ENCODE measurements at regions not wholly inside any gene's neighbourhood (a gene's known extent, or its start where the extent isn't known, plus 50 kb on each side); places are given as distances from the start of the nearest gene placed in this dataset.

GRCh38 chr9:102435427-102435826 is 559.7 kb upstream of the CYLC2 start:
- Histone ChIP-seq H3K4me3 (ENCODE audit: control extremely low read depth in 1 of 5, extremely low read depth in 1 of 5, insufficient read depth in 1 of 5, low read depth in 2 of 5, low read length in 4 of 5) (no peak overlapping the region), H3K27me3 (replicated peaks in 1 of 4; ENCODE audit: control extremely low read depth in 1 of 4, control insufficient read depth in 3 of 4, insufficient read depth in 4 of 4, low read length in 3 of 4) (no peaks in the 10 kb centered on the region), H2AFZ (ENCODE audit: insufficient read depth, low read depth, low read length, poor library complexity, severe bottlenecking) (no peak overlapping the region), H3K79me2 (ENCODE audit: control insufficient read depth, insufficient read depth, low read length) (no peaks in the 10 kb centered on the region), H4K20me1 (ENCODE audit: control insufficient read depth, insufficient read depth, low read length, poor library complexity, severe bottlenecking) (no peaks in the 10 kb centered on the region), H3K9ac (ENCODE audit: low read length) (no peak overlapping the region), H3K36me3 (replicated peaks in 1 of 2; ENCODE audit: control extremely low read depth in 1 of 2, control insufficient read depth in 1 of 2, extremely low read depth in 1 of 2, insufficient read depth in 2 of 2, low read length in 1 of 2) (no peaks in the 10 kb centered on the region), H3K9me3 (ENCODE audit: control extremely low read depth in 1 of 3, control insufficient read depth in 2 of 3, insufficient read depth in 1 of 3, low read length in 2 of 3) (no peaks in the 10 kb centered on the region), H3K4me2 (replicated peaks; ENCODE audit: low read depth, low read length, poor library complexity, severe bottlenecking) (no peak overlapping the region), H3K27ac (ENCODE audit: low read length in 2 of 2) (no peak overlapping the region), H3K4me1 (ENCODE audit: control insufficient read depth in 2 of 2, insufficient read depth in 2 of 2, low read length in 2 of 2) (no peaks in the 10 kb centered on the region)
- ATAC-seq (ENCODE audit: low read depth) (no peak), DNase-seq (no peak)
- 100% methylated on average over 1 of the region's 3 CpGs for WGBS (ENCODE audit: insufficient coverage)
- CTCF ChIA-PET: no interaction called here
- Mint-ChIP-seq H3K9me3 (ENCODE audit: insufficient read depth) (no peaks in the 10 kb centered on the region), H3K27me3 (no peaks in the 10 kb centered on the region), H3K27ac (no peak overlapping the region), H3K4me1 (no peaks in the 10 kb centered on the region), H3K4me3 (no peak overlapping the region)
- intact Hi-C loops (cut with micrococcal nuclease): no loop called here
- TF ChIP-seq EZH2 (IDR thresholded peaks at IDR 0.05; ENCODE audit: borderline replicate concordance, insufficient read depth, low read depth, low read length, poor library complexity, severe bottlenecking): no peak
- POLR2A ChIA-PET: no interaction called here

DNA sequence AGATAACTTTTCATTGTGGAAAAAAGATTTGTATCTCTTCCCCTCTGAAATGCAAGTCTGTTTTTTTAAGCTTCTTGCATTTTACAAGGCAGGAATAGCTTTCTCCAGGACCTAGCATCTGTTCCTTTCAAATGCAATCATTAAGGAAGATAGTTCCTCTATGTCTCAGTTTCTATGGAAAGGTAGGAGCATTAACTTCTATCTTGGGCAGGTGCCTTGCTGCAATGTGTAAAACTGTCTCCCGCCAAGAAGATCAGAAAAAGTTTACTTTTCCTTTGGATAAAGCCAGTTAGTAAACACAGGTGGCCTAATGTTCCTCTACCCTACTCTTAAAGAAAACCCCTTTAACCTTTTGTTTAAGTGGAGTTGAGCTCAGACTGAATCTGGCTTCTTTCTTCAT is 560.6 kb upstream of the CYLC2 start:
- no CpG with 5 or more reads among the region's 1 CpG for WGBS (ENCODE audit: insufficient coverage)
- POLR2A ChIA-PET: no interaction called here
- intact Hi-C loops (cut with micrococcal nuclease): no loop called here
- Histone ChIP-seq H3K79me2 (ENCODE audit: control insufficient read depth, insufficient read depth, low read length) (no peaks in the 10 kb centered on the region), H4K20me1 (ENCODE audit: control insufficient read depth, insufficient read depth, low read length, poor library complexity, severe bottlenecking) (no peaks in the 10 kb centered on the region), H2AFZ (ENCODE audit: insufficient read depth, low read depth, low read length, poor library complexity, severe bottlenecking) (no peak overlapping the region), H3K27me3 (replicated peaks in 1 of 4; ENCODE audit: control extremely low read depth in 1 of 4, control insufficient read depth in 3 of 4, insufficient read depth in 4 of 4, low read length in 3 of 4) (no peaks in the 10 kb centered on the region), H3K4me1 (ENCODE audit: control insufficient read depth in 2 of 2, insufficient read depth in 2 of 2, low read length in 2 of 2) (no peaks in the 10 kb centered on the region), H3K9me3 (ENCODE audit: control extremely low read depth in 1 of 3, control insufficient read depth in 2 of 3, insufficient read depth in 1 of 3, low read length in 2 of 3) (no peaks in the 10 kb centered on the region), H3K4me3 (ENCODE audit: control extremely low read depth in 1 of 5, extremely low read depth in 1 of 5, insufficient read depth in 1 of 5, low read depth in 2 of 5, low read length in 4 of 5) (no peak overlapping the region), H3K27ac (ENCODE audit: low read length in 2 of 2) (no peak overlapping the region), H3K36me3 (replicated peaks in 1 of 2; ENCODE audit: control extremely low read depth in 1 of 2, control insufficient read depth in 1 of 2, extremely low read depth in 1 of 2, insufficient read depth in 2 of 2, low read length in 1 of 2) (no peaks in the 10 kb centered on the region), H3K9ac (ENCODE audit: low read length) (no peak overlapping the region), H3K4me2 (replicated peaks; ENCODE audit: low read depth, low read length, poor library complexity, severe bottlenecking) (no peak overlapping the region)
- no peaks in the 10 kb centered on the region for H3K4me1 Mint-ChIP-seq
- no peak overlapping the region for H3K4me3 Mint-ChIP-seq
- TF ChIP-seq CTCF (IDR thresholded peaks at IDR 0.05) (no peak), EZH2 (IDR thresholded peaks at IDR 0.05; ENCODE audit: borderline replicate concordance, insufficient read depth, low read depth, low read length, poor library complexity, severe bottlenecking) (no peak)
- ATAC-seq (ENCODE audit: low read depth): no peak
- H3K9me3 Mint-ChIP-seq (ENCODE audit: insufficient read depth): no peaks in the 10 kb centered on the region
- no peak overlapping the region for H3K27ac Mint-ChIP-seq
- no peaks in the 10 kb centered on the region for H3K27me3 Mint-ChIP-seq
- CTCF ChIA-PET: no interaction called here
- no peak for DNase-seq

All from B cell (primary cell).